GM19467 (cell line): ENCODE measurements at regions not wholly inside any gene's neighbourhood (a gene's known extent, or its start where the extent isn't known, plus 50 kb on each side); places are given as distances from the start of the nearest gene placed in this dataset.
"Not testable (repeated sequence)": the region's sequence is repeated elsewhere in the genome, so short reads cannot be mapped to it uniquely, and the experiment has no call there.

Source experiments
- ATAC-seq: cut with Tn5 transposase; IDR thresholded peaks from one replicate; pipeline ENCODE4 v1.9.1; 2021; ENCODE audit warnings: mild to moderate bottlenecking, moderate library complexity; ENCODE audit not compliant: unreplicated experiment

DNA sequence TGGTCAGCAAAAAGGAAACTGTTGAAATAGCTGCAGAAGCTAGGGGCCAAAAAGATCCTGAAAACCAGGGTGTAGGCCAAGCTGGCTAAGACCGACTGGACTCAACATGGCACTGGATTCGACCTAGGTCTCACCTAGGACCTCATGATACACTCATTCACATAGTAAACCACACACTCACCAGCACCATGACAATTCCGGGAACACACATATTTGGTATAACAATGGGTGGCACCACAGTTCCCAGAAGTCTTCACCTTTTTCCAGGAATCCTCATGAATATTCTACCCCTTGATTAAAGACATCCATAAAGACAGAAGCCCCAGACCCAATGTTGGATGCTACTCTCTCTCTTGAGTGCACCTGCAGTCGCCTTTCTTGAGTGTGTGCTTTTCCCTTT, 460.1 kb downstream of the TMEM114 start:
- ATAC-seq: no peak

DNA sequence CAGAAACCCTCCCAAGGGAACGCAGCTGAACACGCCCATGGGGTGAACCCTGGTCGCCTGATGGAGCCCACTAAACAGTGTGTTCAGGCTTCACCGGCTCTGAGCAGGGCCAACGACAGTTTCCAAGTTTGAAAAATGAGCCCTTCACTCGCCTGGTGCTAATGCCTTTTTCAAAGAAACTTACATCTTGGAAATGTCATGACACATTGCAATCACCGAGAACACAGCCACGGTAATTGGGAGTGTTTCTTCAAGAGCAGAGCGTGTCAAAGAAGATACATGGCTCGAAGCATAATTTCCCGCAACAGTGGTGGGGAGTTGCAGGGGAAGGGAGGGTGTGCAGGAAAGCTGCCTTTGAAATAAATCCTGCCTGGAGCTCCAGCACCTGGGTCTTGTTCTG, 463.2 kb downstream of the TMEM114 start:
- ATAC-seq: no peak

DNA sequence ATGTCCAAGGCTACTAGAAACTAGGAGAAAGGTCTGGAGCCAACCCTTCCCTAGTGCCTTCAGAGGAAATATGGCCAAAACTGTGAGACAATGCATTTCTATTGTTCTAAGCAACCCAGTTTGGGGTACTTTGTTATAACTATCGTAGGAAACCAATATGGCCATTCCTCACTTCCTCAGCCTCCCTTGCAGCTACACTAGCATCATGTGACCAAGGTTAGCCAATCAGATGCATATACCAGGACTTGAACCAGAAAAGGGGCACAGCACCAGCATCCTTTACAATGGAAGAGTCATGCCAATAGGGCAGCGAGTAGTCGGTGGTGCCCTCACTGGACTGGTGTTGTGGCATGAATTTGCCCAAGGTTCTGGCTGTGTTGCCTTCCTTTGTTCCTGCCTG, 464.0 kb downstream of the TMEM114 start:
- ATAC-seq: no peak

DNA sequence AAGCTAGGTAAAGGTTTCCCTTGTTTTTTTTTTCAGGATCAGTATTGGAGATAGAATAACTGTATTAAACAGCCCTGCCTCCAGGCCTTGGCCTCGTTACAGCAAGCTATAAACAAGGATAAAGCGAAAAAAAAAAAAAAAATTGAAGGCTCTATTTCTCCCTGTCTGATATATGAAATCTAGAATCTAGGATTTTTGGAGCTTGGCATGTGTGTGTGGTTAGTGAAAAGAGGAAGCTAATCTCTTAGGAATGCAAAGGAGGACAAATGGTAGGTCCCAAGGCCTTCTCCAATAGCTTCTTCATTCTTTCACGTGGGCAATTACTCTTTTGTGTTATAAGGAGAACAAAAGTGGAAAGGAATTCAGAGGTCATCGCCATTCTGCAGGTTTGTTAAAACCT, 470.3 kb downstream of the TMEM114 start:
- no peak for ATAC-seq

DNA sequence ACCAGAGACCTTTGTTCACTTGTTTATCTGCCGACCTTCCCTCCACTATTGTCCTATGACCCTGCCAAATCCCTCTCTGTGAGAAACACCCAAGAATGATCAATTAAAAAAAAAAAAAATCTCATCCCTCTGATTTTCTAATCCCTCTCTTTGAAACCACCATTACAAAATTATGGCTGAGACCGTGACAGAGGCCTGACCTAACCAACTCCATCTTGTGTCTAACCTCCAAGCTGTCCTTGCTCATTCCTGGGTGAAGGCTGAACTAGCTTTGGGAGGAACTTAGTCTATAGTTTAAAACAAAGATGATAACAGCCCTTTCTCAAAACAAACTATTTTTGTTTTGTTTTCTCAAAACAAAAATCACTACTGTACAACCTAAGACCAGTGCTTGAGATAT, 474.5 kb downstream of the TMEM114 start:
- ATAC-seq: no peak

DNA sequence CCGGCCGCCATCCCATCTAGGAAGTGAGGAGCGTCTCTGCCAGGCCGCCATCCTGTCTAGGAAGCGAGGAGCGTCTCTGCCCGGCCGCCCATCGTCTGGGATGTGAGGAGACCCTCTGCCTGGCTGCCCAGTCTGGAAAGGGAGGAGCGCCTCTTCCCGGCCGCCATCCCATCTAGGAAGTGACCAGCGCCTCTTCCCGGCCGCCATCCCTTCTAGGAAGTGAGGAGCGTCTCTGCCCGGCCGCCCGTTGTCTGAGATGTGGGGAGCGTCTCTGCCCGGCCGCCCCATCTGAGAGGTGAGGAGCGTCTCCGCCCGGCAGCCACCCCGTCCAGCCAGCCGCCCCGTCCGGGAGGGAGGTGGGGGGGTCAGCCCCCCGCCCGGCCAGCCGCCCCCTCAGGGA, 475.4 kb downstream of the TMEM114 start:
- ATAC-seq: not testable (repeated sequence)

DNA sequence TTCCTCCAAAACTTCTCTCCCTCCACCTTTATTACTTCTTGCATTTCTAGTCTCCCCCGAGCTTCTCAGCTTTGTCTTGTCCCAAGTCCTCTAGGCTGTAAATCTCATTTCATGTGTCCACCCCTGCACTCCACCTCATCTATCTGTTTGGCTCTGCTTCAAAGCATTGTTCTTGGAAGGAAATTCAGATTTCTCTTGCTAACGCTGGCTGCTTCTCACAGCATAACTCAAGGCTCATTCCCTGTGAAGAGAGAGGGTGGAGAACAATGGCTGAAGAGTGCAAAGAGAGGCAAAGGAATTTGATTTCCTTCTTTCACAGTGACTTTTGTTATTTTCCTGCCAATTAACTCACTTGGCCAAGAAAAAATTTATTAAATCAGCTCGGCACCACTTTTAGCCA, 476.5 kb downstream of the TMEM114 start:
- ATAC-seq: no peak

DNA sequence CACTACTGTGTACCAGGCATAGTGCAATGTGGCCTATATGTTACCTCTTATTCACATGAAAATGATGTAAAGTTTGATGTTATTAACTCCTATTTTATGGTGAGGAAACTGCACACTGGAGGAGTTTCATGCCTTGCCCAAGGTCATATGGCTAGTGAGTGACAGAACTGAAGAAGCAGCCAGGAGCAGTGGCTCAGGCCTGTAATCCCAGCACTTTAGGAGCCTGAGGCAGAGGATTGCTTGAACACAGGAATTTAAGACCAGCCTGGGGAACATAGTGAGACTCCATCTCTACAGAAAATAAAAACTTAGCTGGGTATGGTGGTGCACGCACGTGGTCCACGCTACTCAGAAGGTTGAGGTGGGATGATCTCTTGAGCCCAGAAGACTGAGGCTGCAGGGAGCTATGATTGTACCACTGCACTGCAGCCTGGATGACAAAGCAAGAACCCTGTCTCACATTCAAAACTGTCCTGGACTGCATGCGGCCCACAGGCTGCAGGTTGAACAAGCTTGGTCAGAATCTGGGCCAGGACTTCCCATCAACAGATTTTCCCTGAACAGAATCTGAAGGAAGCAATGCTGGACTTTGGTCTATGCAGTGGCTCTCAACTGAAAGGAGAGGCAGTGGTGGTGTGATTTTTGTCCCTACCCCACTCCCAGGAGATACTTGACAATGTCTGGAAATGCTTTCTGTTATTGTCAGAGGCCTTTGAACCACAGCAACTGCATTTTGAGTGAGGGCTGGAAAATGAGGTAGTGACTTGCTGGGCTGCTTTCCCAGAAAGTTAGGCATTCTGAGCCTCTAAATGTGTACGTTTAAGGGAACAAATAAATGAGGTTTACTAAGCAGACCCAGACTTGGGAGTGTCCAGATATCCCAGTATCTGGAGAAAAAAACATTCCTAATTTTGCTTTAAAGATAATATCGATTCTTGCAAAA, 479.5 kb downstream of the TMEM114 start:
- ATAC-seq: no peak

DNA sequence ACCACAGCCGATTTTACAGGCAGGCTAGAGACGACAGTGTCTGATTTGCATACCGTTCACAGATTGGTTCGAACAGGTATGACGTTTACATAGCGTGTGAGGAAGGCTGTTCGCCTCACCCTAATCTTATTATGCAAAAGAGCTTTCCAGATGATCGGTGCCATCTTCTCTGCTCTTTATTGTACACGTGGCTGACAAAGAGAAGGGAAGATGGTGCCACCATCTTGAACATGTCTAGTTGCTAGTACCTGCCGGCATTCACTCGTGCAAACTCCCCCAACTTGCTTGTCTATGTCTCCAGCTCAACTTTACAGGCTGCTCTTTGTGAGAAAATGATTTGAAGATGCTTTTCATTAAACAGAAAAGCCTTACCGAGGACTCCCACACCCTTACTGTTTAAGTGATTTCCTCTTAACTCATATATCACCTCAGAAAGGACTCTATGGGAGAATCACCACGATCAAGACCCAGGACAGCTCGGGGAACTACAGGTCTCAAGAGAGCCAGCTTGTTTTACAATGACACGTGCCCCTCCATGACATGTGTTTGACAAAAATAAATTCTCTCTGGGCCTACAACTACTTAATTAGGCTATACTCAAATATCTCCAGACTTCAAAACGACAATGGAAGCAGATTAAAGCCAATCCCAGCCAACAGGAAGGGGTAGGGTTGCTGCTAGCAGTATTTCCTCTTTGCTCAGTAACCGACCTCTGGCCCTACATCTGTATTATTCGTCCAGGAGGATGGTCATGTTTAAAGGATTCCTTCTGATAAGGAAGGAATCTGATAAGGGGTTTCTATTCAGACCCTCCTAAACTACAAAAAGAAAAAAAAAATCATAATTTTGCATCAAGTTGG, 480.6 kb downstream of the TMEM114 start:
- ATAC-seq: no peak

DNA sequence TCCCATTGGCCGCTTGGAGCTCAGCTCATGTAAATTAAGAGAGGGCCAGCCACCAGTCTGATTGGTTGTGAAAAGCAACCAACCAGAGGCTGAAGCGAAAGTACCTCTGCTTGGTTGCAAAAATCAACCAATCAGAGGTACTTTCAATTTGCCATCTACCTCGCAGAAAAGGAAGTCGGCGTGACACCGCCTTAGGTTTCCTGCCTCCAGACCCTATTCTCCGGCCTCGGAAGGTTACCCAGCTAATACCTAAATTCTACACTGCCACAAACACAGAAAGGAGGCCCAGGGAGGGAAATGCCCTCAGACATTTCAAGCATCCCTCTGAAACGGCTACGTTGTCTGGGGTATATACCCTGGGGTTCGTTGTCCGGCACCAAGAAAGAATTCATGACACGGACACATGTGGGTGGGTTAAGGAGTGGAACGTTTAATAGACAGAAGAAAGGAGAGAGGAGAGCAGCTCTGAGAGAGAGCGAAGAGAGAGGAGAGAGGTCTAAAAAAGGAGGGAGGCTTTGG, 481.3 kb downstream of the TMEM114 start:
- ATAC-seq: no peak

DNA sequence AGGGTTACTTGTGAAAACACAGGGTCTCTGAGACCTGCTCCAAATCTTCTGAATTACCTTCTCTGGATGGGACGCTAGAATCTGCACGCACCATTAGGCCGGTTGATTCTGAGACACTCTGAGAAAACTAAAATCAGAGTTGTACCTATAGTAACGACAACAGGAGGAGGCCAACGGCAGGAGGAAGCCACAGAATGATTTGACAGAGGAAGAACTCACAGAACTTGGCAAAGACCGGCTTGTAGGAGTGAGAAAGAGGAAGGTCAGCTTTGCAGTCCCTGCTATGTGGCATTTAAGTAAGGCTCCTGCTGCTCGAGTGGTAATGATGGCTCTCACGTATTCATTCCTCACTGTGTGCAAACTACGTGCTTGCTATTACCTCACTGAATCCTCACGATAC, 483.0 kb downstream of the TMEM114 start:
- no peak for ATAC-seq

DNA sequence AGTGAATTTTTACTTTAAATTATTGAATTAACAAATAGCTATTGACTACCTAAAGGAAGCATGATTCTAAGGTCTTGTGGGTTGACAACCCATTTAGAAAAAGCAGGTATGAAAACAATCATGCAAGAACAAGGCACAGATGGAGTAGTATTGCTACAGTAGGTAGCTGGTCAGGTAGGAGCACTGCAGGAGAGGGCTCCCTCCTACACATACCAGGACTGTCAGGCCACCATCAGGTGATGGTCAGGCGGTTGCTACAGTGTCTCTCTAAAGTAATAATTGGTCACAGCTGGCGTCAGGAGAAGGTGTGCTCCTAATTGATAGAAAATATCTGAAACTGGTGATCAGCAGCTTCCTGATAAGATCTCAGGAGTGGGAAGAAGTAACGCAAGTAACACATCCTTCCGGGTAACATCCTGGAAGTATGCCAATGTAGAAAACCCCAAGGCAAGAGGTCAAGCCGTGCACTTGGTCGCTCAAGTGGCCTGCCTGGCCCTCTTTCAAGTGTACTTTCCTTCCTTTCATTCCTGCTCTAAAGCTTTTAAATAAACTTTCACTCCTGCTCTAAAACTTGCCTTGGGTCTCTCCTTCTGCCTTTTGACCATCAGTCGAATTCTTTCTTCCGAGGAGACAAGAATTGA, 486.5 kb downstream of the TMEM114 start:
- no peak for ATAC-seq

DNA sequence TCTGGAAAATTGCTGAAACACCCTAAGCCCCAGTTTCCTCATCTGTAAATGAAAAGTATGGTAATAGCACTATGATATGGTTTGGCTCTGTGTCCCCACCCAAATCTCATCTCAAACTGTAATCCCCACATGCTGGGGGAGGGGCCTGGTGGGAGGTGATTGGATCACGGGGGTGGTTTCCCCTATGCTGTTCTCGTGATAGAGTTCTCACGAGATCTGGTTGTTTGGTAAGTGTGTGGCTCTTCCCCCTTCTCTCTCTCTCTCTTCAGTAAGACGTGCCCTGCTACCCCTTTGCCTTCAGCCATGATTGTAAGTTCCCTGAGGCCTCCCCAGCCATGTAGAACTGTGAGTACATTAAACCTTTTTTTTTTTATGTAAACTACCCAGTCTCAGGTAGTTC, 490.7 kb downstream of the TMEM114 start:
- no peak for ATAC-seq

DNA sequence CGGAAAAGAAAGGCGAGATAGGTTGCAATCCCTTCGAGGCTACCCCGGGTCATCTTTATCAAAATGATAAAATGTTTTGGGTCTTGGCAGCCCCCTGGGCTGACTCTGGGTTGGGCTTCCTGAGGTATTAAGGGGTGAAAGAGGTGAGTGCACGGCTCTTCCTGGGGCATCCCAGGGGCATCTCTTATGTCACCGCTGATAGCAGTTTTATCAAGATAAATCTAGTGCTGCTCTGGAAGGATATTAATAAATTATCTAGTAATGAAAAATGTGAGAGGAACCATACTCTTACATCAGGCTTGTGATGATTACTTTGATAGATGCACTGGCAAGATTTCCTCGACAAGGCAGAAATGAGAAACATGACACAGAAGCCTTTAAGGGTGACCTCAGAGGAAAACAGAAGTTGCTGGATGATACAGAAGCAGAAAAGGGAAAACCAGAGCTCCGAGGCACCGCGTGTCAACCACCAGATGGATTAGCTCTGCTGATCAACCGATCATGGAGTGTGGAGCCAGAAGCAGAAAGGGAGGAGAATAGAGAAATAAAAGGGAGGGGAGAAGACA, 491.3 kb downstream of the TMEM114 start:
- no peak for ATAC-seq

DNA sequence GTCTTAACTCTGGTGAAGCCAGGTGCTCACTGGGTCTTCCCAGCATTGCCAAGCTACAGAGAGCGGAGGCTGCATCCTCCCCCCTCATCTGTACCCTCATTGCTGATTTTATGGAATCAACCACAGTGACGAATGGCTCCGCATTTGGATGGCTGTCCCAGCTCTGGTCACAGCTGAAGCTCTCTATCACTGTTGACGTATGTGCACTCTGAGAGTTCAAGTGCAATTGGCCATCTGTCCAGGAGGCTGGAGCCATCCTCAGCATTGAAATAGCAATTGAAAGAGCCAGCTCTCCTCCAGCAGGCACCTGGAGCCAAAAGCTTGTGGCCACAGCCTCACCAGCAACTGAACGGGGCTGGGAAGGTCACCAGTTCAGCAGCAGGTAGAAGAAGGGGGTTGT, 494.1 kb downstream of the TMEM114 start:
- ATAC-seq: no peak

DNA sequence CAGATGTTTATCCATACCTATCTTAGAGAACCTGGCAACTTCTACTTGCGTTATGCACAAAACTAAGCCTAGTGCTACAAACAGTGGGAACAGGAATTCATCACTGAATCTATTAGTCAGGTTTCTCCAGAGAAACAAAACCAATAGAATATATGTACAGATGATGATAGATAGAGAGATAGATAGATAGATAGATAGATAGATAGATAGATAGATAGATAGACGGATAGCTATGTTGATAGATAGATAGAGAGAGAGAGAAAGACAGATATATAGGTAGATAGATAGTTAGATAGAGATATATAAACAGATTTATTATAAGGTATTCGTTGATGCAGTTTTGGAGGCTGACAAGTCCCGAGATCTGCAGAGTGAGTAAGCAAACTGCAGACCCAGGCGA, 495.6 kb downstream of the TMEM114 start:
- no peak for ATAC-seq

DNA sequence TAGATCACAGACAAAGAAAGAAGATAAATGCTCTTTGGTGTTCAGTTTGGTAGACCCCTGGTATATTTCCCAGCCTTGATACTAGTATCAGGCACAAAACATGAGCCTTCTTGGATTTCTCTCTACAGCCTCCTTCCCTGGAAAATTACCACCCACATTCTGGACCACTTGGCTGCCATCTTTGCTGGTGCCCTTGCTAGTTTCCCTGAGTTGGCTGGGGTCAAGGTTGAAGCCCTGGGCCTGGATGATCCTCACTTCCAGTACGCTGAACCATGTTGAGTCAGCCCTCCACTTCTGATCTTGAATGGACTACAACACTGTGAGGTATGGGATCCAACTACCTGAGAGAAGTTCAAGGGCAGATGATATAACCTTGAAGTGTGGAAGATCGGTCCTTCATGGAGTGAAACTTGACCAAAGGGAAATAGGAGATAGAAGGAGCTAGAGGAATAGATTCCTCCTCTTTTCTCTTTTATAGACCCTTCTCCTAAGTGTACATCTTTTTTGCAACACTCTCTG, 501.4 kb downstream of the TMEM114 start:
- no peak for ATAC-seq

DNA sequence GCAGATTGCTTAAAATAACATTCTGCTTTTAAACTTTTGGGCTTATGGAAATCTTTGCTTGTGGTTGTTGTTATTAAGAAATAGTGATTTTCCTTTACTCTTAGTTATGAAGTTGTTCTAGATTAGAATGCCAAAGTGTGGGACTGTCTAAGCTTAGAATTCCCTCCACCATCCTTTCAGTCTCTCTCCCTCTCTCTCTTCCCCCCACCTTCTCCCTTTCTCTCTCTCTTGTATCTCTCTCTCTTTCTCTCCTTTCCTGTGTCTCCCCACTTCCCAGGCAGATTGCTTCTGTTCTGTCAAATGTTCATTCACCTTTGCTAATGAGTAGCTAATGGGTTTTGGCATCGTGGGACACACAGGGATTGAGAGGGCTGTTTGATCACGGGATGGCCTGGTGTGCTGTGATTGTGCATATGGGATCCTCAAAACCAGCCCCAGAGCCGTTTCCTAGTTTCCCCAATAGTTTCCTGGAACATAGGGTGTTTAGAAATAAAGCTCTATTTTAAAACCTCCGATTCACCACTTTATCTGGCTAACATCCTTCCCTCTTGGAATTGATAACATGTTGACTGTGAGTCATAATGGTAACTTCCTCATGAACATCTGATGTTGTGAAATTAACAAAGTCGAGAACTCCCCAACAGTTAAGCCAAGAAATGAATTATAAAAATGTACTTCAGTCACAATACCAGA, 502.6 kb downstream of the TMEM114 start:
- no peak for ATAC-seq

DNA sequence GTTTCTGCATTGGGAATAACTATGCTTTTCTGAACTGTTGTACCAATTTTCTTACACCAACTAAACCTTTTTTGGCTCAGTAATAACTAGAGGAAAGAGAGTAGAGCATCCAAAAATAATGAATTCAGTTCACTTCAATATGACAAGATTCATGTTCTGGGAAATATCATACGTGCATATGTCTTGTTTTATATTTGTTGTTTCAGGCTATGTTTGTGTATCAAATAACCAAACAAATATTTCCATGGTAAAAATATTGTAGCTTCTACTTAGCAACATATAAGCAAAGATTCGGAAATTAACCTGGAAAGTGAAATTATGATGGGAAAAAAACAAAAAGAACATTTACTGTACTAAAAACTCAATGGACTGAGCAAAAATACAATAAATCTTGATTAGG, 503.2 kb downstream of the TMEM114 start:
- ATAC-seq: no peak

DNA sequence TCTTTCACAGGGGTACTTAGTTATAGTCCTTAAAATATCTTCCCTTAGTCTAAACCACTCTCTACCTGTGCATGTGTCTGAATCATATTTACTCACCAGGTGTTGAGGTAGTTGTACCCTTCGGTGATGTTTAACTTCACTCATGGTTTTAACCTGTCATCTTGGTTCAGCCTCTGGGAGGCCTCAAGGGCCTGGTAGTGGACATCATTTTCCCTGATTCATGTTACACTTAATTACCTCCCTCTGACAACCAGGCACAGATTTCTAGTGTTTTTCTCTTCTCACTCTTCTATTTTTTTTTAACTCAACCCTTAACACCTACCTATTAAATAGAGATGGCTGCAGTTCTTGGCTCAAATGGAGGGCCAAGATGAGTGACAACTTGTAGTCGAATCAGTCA, 505.4 kb downstream of the TMEM114 start:
- ATAC-seq: no peak
